Neural progenitor cell (in vitro differentiated cells): ENCODE measurements at regions not wholly inside any gene's neighbourhood (a gene's known extent, or its start where the extent isn't known, plus 50 kb on each side); places are given as distances from the start of the nearest gene placed in this dataset.

Experiments
- DNase-seq: peaks from one replicate; pipeline ENCODE4 v3.0.0-alpha.2; 2016; ENCODE audit warnings: low spot score
- H2AFZ ChIP-seq: fragments of 200-600 bp; sonication (generic); replicated peaks from 2 replicates; pipeline ENCODE4 v1.6.1; 2016; ENCODE audit warnings: antibody characterized with exemption
- H3F3A ChIP-seq: fragments of 200-600 bp; sonication (generic); 2 replicates; pipeline ENCODE4 v1.6.1; 2016; ENCODE audit warnings: antibody characterized with exemption, low read depth
- H3K27ac ChIP-seq: fragments of 200-600 bp; sonication (generic); 2 replicates; pipeline ENCODE4 v1.5.1; 2016; ENCODE audit warnings: mild to moderate bottlenecking
- H3K27me3 ChIP-seq: fragments of 200-600 bp; sonication (generic); 2 replicates; pipeline ENCODE4 v1.6.1; 2016; ENCODE audit warnings: mild to moderate bottlenecking, moderate library complexity
- H3K36me3 ChIP-seq: fragments of 200-600 bp; sonication (generic); 2 replicates; pipeline ENCODE4 v1.5.1; 2016
- H3K4me1 ChIP-seq: fragments of 200-600 bp; sonication (generic); 2 replicates; pipeline ENCODE4 v1.6.1; 2016; ENCODE audit warnings: mixed run types
- H3K4me2 ChIP-seq: fragments of 200-600 bp; sonication (generic); 2 replicates; pipeline ENCODE4 v1.6.1; 2016
- H3K4me3 ChIP-seq: fragments of 200-600 bp; sonication (generic); 2 replicates; pipeline ENCODE4 v1.5.1; 2016
- H3K79me2 ChIP-seq: fragments of 200-600 bp; sonication (generic); 2 replicates; pipeline ENCODE4 v1.6.1; 2016; ENCODE audit warnings: low read depth
- H3K9ac ChIP-seq: fragments of 200-600 bp; sonication (generic); 2 replicates; pipeline ENCODE4 v1.6.1; 2016
- H3K9me3 ChIP-seq: fragments of 200-600 bp; sonication (generic); 2 replicates; pipeline ENCODE4 v1.5.1; 2016; ENCODE audit warnings: low read depth
- H4K20me1 ChIP-seq: fragments of 200-600 bp; sonication (generic); 2 replicates; pipeline ENCODE4 v1.6.1; 2016; ENCODE audit warnings: low read depth
- H3K27ac Mint-ChIP-seq: 3 replicates; pipeline ENCODE4 v1.8.0; 2021; ENCODE audit warnings: mixed read lengths
- H3K27me3 Mint-ChIP-seq: 2 replicates; pipeline ENCODE4 v1.8.0; 2022; ENCODE audit warnings: low read depth, mild to moderate bottlenecking, inconsistent platforms, moderate library complexity, mixed read lengths; ENCODE audit not compliant: insufficient read depth
- H3K36me3 Mint-ChIP-seq: 3 replicates; pipeline ENCODE4 v1.8.0; 2021; ENCODE audit warnings: mixed read lengths
- H3K4me1 Mint-ChIP-seq: 3 replicates; pipeline ENCODE4 v1.8.0; 2021; ENCODE audit warnings: mixed read lengths
- H3K4me3 Mint-ChIP-seq: 3 replicates; pipeline ENCODE4 v1.8.0; 2021; ENCODE audit warnings: mild to moderate bottlenecking, moderate library complexity, mixed read lengths
- H3K9me3 Mint-ChIP-seq: 3 replicates; pipeline ENCODE4 v1.8.0; 2020; ENCODE audit warnings: mixed read lengths
- EZH2 ChIP-seq: fragments of 200-600 bp; sonication (generic); IDR thresholded peaks from 2 replicates; pipeline ENCODE4 v1.6.1; 2017; ENCODE audit warnings: antibody characterized with exemption, mild to moderate bottlenecking, moderate library complexity
- EZH2phosphoT487 ChIP-seq: fragments of 200-600 bp; sonication (generic); IDR thresholded peaks from 2 replicates; pipeline ENCODE4 v1.6.1; 2017; ENCODE audit warnings: antibody characterized with exemption
- TF ChIP-seq, protein P1 (sequence below): fragments of 200-600 bp; sonication (generic); IDR thresholded peaks from 2 replicates; pipeline ENCODE4 v1.5.1; 2017; ENCODE audit warnings: antibody characterized with exemption, mild to moderate bottlenecking

GRCh38 chr10:90470966-90471365 lies 386.9 kb downstream of the HTR7 start:
- Histone ChIP-seq H3K4me1 (no peaks in the 10 kb centered on the region), H3F3A (no peaks in the 10 kb centered on the region), H4K20me1 (no peaks in the 10 kb centered on the region), H3K79me2 (no peaks in the 10 kb centered on the region), H3K4me2 (no peak overlapping the region), H3K36me3 (no peaks in the 10 kb centered on the region), H3K9me3 (no peaks in the 10 kb centered on the region), H3K9ac (no peak overlapping the region), H2AFZ (no peak overlapping the region), H3K27me3 (no peaks in the 10 kb centered on the region), H3K27ac (no peak overlapping the region), H3K4me3 (no peak overlapping the region)
- TF ChIP-seq EZH2phosphoT487 (no peak), EZH2 (no peak)
- TF ChIP-seq, protein P1, sequence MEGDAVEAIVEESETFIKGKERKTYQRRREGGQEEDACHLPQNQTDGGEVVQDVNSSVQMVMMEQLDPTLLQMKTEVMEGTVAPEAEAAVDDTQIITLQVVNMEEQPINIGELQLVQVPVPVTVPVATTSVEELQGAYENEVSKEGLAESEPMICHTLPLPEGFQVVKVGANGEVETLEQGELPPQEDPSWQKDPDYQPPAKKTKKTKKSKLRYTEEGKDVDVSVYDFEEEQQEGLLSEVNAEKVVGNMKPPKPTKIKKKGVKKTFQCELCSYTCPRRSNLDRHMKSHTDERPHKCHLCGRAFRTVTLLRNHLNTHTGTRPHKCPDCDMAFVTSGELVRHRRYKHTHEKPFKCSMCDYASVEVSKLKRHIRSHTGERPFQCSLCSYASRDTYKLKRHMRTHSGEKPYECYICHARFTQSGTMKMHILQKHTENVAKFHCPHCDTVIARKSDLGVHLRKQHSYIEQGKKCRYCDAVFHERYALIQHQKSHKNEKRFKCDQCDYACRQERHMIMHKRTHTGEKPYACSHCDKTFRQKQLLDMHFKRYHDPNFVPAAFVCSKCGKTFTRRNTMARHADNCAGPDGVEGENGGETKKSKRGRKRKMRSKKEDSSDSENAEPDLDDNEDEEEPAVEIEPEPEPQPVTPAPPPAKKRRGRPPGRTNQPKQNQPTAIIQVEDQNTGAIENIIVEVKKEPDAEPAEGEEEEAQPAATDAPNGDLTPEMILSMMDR: no peak
- Mint-ChIP-seq H3K4me1 (no peaks in the 10 kb centered on the region), H3K4me3 (no peak overlapping the region), H3K27ac (no peak overlapping the region), H3K9me3 (no peaks in the 10 kb centered on the region), H3K27me3 (no peaks in the 10 kb centered on the region), H3K36me3 (no peaks in the 10 kb centered on the region)
- DNase-seq: no peak

DNA sequence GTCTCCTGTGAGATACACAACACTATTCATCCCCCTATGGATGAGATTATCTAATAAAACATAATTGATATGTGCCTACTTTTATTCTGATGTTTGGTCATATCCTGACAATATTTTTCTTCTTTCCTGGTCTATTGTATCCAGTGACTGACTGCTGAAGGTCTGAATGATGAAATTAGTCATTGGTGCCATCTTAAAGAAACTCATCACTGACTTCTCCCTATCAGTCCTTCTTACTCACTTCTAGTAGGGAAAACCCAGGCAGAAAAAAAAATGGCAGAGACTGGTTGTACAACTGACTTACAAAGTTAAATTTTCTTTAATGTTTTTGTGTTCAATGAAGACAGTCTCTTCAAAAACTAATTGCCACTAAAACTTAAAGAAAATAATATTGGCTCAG lies 377.4 kb downstream of the HTR7 start:
- no peak overlapping the region for H3K4me2 ChIP-seq
- Mint-ChIP-seq H3K4me1 (peaks cover 4% of the 10 kb centered on the region), H3K27me3 (no peaks in the 10 kb centered on the region), H3K4me3 (no peak overlapping the region), H3K9me3 (no peaks in the 10 kb centered on the region), H3K36me3 (no peaks in the 10 kb centered on the region), H3K27ac (no peak overlapping the region)
- H3K36me3 ChIP-seq: no peaks in the 10 kb centered on the region
- H2AFZ ChIP-seq: no peak overlapping the region
- no peak overlapping the region for H3K4me3 ChIP-seq
- H3K9ac ChIP-seq: no peak overlapping the region
- H3K9me3 ChIP-seq: no peaks in the 10 kb centered on the region
- H3K79me2 ChIP-seq: no peaks in the 10 kb centered on the region
- no peaks in the 10 kb centered on the region for H3K27me3 ChIP-seq
- no peak overlapping the region for H3K27ac ChIP-seq
- TF ChIP-seq EZH2phosphoT487 (no peak), EZH2 (no peak)
- TF ChIP-seq, protein P1: no peak
- DNase-seq: no peak
- no peaks in the 10 kb centered on the region for H4K20me1 ChIP-seq
- H3F3A ChIP-seq: no peaks in the 10 kb centered on the region
- H3K4me1 ChIP-seq: no peaks in the 10 kb centered on the region

DNA sequence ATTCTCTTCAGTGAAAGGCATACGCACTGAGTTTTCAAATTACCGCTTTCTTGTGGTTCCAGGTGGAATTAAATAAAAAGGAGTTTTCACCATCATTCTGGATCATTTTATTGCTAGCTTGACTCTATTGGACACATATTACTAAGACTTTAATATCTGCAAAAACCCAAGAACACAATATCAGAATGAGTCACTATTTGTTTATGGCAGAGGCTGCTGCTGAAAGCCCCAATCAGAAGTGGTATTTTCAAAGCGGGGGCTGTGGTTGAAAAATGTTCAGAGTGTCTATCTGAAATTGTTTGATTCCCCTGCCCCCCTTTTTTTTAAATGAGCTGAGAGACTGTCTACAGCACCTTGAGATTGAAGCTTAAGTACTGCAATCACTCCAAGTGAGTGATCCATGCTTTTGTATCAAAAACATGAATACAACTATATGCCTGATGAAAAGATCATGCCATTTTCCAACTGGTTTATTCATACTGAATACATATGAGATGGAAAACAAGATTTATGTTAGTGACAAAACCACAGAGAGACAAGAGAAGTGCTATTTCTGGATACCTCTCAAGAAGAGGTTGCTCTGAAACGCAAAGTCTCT lies 376.4 kb downstream of the HTR7 start:
- Histone ChIP-seq H3K9ac (no peak overlapping the region), H3K79me2 (no peaks in the 10 kb centered on the region), H3K4me2 (no peak overlapping the region), H3K27ac (no peak overlapping the region), H3K4me3 (no peak overlapping the region), H3K36me3 (no peaks in the 10 kb centered on the region), H3K9me3 (no peaks in the 10 kb centered on the region), H2AFZ (no peak overlapping the region), H3K27me3 (no peaks in the 10 kb centered on the region), H4K20me1 (no peaks in the 10 kb centered on the region), H3F3A (no peaks in the 10 kb centered on the region), H3K4me1 (no peaks in the 10 kb centered on the region)
- TF ChIP-seq EZH2 (no peak), EZH2phosphoT487 (no peak)
- TF ChIP-seq, protein P1: no peak
- H3K27ac Mint-ChIP-seq: no peak overlapping the region
- no peaks in the 10 kb centered on the region for H3K9me3 Mint-ChIP-seq
- H3K4me1 Mint-ChIP-seq: peaks cover 4% of the 10 kb centered on the region
- no peaks in the 10 kb centered on the region for H3K27me3 Mint-ChIP-seq
- H3K36me3 Mint-ChIP-seq: no peaks in the 10 kb centered on the region
- DNase-seq: no peak
- H3K4me3 Mint-ChIP-seq: no peak overlapping the region
